Ascending aorta (tissue), 2 donors: ENCODE measurements at regions not wholly inside any gene's neighbourhood (a gene's known extent, or its start where the extent isn't known, plus 50 kb on each side); places are given as distances from the start of the nearest gene placed in this dataset.

Experiments
- DNase-seq, 2 donors: peaks; one replicate each; pipeline ENCODE4 v3.0.0-alpha.2; 2019; ENCODE audit warnings: low spot score in 2 of 2
- H3K27ac ChIP-seq, 2 donors: fragments of 200-600 bp; sonication (generic); one replicate each; pipeline ENCODE4 v1.5.1; 2016 to 2017; ENCODE audit warnings: mild to moderate bottlenecking in 1 of 2
- H3K27me3 ChIP-seq: fragments of 200-600 bp; sonication (generic); one replicate; pipeline ENCODE4 v1.5.1; 2017
- H3K36me3 ChIP-seq, 2 donors: fragments of 200-600 bp; sonication (generic); one replicate each; pipeline ENCODE4 v1.5.1; 2016
- H3K4me1 ChIP-seq, 2 donors: fragments of 200-600 bp; sonication (generic); one replicate each; pipeline ENCODE4 v1.5.1; 2016 to 2017; ENCODE audit warnings: mild to moderate bottlenecking in 1 of 2
- H3K4me3 ChIP-seq, 2 donors: fragments of 200-600 bp; sonication (generic); one replicate each; pipeline ENCODE4 v1.5.1; 2016 to 2017; ENCODE audit warnings: mild to moderate bottlenecking in 1 of 2
- H3K9me3 ChIP-seq, 2 donors: fragments of 200-600 bp; sonication (generic); one replicate each; pipeline ENCODE4 v1.5.1; 2016
- intact Hi-C: fragments of 100-400 bp; cut with DNase I; formaldehyde crosslinking; loops from one replicate; pipeline ENCODE4 v1.15.1; 2023
- TF ChIP-seq, protein P1 (sequence below), 3 experiments: fragments of 200-600 bp in 2 of 3; fragments of 450-650 bp in 1 of 3; sonication (generic) in 2 of 3; IDR thresholded peaks; one replicate each; pipeline ENCODE4 v1.5.1; 2016 to 2019; ENCODE audit warnings: antibody characterized with exemption in 3 of 3, mild to moderate bottlenecking in 1 of 3, moderate library complexity in 1 of 3

DNA sequence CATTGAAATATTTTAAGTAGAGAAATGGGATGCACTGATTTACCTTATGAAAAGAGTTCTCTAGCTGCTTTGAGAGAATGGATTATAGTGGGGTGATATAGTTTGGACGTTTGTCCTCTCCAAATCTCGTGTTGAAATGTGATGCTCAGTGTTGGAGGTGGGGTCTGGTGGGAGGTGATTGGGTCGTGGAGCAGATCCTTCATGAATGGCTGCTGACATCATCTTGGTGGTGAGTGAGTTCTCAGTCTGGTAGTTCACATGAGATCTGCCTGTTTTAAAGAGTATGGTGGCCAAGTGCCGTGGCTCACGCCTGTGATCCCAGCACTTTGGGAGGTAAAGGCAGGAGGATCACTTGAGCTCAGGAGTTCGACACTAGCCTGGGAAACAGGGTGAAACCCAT is 58.7 kb upstream of the SH3RF3 start:
- TF ChIP-seq, protein P1, sequence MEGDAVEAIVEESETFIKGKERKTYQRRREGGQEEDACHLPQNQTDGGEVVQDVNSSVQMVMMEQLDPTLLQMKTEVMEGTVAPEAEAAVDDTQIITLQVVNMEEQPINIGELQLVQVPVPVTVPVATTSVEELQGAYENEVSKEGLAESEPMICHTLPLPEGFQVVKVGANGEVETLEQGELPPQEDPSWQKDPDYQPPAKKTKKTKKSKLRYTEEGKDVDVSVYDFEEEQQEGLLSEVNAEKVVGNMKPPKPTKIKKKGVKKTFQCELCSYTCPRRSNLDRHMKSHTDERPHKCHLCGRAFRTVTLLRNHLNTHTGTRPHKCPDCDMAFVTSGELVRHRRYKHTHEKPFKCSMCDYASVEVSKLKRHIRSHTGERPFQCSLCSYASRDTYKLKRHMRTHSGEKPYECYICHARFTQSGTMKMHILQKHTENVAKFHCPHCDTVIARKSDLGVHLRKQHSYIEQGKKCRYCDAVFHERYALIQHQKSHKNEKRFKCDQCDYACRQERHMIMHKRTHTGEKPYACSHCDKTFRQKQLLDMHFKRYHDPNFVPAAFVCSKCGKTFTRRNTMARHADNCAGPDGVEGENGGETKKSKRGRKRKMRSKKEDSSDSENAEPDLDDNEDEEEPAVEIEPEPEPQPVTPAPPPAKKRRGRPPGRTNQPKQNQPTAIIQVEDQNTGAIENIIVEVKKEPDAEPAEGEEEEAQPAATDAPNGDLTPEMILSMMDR (IDR thresholded peaks at IDR 0.05): no peak
- Histone ChIP-seq H3K36me3 (no peaks in the 10 kb centered on the region), H3K4me1 (no peaks in the 10 kb centered on the region), H3K9me3 (no peaks in the 10 kb centered on the region), H3K4me3 (no peak overlapping the region), H3K27ac (no peak overlapping the region), H3K27me3 (no peaks in the 10 kb centered on the region)
- DNase-seq: peak in 1 of 2 donors; percentile 16
- intact Hi-C loops: no loop called here

DNA sequence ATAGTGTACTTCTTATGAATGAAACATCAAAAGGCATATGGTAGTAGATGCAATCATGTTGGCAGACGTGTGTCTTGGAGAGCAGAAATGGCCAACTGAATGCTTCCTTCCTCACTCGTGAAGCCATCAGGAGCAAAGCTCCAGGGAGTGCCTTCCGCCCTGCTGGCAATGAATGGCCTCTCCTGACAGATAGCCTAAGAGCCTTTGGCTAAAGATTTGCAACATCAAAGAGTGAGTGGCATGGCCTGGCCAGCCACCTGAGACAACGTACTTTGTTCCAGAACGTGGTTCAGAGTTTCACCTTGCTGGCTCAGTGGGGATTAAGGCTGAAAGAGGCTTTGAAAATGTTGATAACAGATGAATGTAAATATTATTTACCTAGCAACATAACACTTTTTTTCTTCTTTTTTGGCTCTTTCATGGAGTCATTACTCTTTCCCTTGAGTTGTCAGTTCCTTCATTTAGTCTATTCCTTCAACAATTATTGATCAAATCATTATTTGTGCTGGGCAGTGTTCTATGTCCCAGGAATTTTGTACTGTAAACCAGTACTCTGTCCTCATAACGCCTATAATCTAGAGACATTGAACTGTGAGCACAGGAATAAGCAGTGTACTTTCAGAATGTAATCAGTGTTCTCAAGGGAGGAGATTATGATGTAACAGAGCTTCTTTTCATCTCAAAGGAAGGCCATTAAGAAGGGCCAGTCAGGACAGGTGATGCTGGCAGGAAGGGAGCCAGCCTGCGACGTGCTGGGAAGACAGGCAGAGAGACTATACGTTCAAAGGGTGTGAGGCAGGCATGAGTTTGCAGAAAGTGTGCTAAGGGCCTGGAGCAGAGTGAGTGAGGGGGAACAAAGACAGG is 59.4 kb upstream of the SH3RF3 start:
- Histone ChIP-seq H3K36me3 (no peaks in the 10 kb centered on the region), H3K4me3 (no peak overlapping the region), H3K9me3 (no peaks in the 10 kb centered on the region), H3K27me3 (no peaks in the 10 kb centered on the region), H3K27ac (no peak overlapping the region), H3K4me1 (no peaks in the 10 kb centered on the region)
- intact Hi-C loops: no loop called here
- TF ChIP-seq, protein P1 (IDR thresholded peaks at IDR 0.05): no peak
- DNase-seq: peak in 1 of 2 donors; percentile 41

DNA sequence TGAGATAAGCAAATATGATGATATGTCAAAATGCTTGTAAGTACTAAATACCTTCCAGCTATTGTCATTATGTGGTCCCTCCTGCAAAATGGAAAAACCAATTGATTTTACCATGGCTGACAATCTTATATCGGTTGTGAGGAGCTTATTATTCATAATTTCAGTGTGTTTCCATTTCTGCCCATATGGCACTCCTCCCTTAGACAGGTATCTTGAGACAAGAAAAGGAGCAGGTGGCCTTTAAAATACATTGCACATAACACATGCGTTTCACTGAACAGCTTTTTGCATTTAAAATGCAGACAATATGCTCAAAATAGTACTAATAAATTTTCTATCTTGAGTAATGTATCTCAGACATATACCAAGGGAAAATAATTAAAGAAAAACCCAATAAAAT is 60.2 kb upstream of the SH3RF3 start:
- DNase-seq: no peak
- Histone ChIP-seq H3K9me3 (no peaks in the 10 kb centered on the region), H3K27me3 (no peaks in the 10 kb centered on the region), H3K27ac (no peak overlapping the region), H3K36me3 (no peaks in the 10 kb centered on the region), H3K4me3 (no peak overlapping the region), H3K4me1 (no peaks in the 10 kb centered on the region)
- intact Hi-C loops: no loop called here
- TF ChIP-seq, protein P1 (IDR thresholded peaks at IDR 0.05): no peak

DNA sequence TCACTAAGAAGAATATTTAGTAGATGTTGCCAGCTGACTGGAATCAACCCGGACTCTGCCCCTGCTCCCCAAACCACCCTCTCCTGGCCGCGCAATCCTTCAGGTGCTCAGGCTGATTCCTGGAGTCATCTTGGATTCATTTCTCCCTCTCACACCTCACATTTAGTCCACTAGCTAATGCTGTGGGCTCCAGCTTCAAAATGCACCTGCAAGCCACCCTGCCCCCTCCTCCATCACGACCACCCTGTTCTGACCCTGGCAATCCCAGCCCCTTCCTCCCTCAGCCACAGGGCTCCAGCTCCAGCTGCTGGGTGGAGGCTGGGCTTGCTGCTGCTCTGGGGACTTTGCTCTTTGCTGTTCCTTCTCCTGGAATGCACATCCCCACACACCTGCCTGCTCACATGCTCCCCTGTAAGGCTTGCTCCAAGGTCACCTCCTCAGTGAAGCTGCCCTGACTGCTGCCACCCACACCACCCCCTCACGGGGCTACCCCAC is 61.3 kb upstream of the SH3RF3 start:
- H3K4me1 ChIP-seq: no peaks in the 10 kb centered on the region
- no peak for DNase-seq
- H3K27ac ChIP-seq: no peak overlapping the region
- TF ChIP-seq, protein P1 (IDR thresholded peaks at IDR 0.05): no peak
- no peak overlapping the region for H3K4me3 ChIP-seq
- intact Hi-C loops: no loop called here
- no peaks in the 10 kb centered on the region for H3K27me3 ChIP-seq
- no peaks in the 10 kb centered on the region for H3K36me3 ChIP-seq
- H3K9me3 ChIP-seq: no peaks in the 10 kb centered on the region

DNA sequence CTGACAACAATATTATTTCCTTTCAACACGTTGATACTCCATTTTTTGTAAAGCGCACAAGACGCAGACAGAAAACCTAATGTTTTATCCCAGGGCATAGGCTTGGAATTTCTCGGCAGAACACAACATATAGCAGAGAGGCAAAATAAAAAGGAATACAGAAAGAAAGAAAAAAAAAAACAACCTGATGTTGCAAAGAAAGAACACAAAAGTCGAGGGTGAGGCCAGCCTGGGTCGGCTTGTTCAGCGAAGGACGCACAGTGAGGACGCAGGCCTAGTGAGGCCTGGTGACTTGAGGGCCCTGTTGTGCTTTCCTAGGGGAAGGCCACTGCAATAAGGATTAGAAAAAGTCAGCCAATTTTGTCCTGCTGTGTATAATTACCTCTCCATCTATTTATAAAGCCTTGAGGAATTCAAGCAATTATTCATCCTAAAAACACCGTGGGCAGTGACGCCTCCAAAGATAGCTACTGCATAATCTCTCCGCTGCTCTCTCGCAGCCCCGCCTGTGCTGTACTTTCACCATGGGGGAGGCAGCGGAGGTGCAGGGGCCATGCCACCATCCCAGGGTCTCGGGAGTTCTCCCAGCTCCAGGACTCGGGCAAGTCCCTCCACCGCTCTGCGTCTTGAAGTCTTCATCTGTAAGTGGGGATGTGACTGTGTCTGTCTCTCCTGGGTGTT is 61.9 kb upstream of the SH3RF3 start:
- intact Hi-C loops: no loop called here
- H3K36me3 ChIP-seq: no peaks in the 10 kb centered on the region
- TF ChIP-seq, protein P1 (IDR thresholded peaks at IDR 0.05): no peak

More for the DNA sequence above, 61.9 kb upstream of the SH3RF3 start:
- DNase-seq: no peak
- Histone ChIP-seq H3K27me3 (no peaks in the 10 kb centered on the region), H3K4me1 (no peaks in the 10 kb centered on the region), H3K4me3 (no peak overlapping the region), H3K9me3 (no peaks in the 10 kb centered on the region), H3K27ac (no peak overlapping the region)
